Transverse colon (tissue), 3 donors: ENCODE measurements at regions not wholly inside any gene's neighbourhood (a gene's known extent, or its start where the extent isn't known, plus 50 kb on each side); places are given as distances from the start of the nearest gene placed in this dataset.

ENCODE experiments used
- CTCF ChIP-seq, 5 experiments: fragments of 200-600 bp in 3 of 5; fragments of 450-650 bp in 2 of 5; sonication (generic) in 3 of 5; IDR thresholded peaks; 1 replicate in 2 of 5; 2 replicates in 3 of 5; pipeline ENCODE4 v1.5.1; 2016 to 2017; ENCODE audit warnings: antibody characterized with exemption in 5 of 5, inconsistent platforms in 3 of 5, mild to moderate bottlenecking in 2 of 5, moderate library complexity in 1 of 5
- POLR2A ChIP-seq: fragments of 450-650 bp; IDR thresholded peaks from one replicate; pipeline ENCODE4 v1.6.1; 2016; ENCODE audit warnings: antibody characterized with exemption, mild to moderate bottlenecking, moderate library complexity

- TF ChIP-seq CTCF (IDR thresholded peaks at IDR 0.05) (no peak), POLR2A (no peak)
Measured at GRCh38 chr5:5026409-5026785, 113.7 kb upstream of the ADAMTS16 start.
